Ovary (tissue), 7 donors: ENCODE measurements at regions not wholly inside any gene's neighbourhood (a gene's known extent, or its start where the extent isn't known, plus 50 kb on each side); places are given as distances from the start of the nearest gene placed in this dataset.

Source experiments
- DNase-seq, 5 donors: peaks; one replicate each; pipeline ENCODE4 v3.0.0-alpha.2; 2019 to 2020
- H3K27ac ChIP-seq, 2 donors: fragments of 200-600 bp; one replicate each; pipeline versions ENCODE4 v1.5.1 to v1.8.0; 2019 to 2022
- H3K27me3 ChIP-seq: fragments of 200-600 bp; one replicate; pipeline ENCODE4 v1.8.0; 2022
- H3K36me3 ChIP-seq: fragments of 200-600 bp; sonication (generic); one replicate; pipeline ENCODE4 v1.5.1; 2019
- H3K4me1 ChIP-seq: one replicate; pipeline ENCODE4 v1.8.1; 2013; ENCODE audit warnings: mild to moderate bottlenecking, moderate library complexity; ENCODE audit not compliant: insufficient read depth
- H3K4me3 ChIP-seq: fragments of 200-600 bp; sonication (generic); one replicate; pipeline ENCODE4 v1.5.1; 2017
- H3K9me3 ChIP-seq, 2 donors: fragments of 200-600 bp in 1 of 2; sonication (generic) in 1 of 2; one replicate each; pipeline versions ENCODE4 v1.5.1 to v1.8.1; 2013 to 2019; ENCODE audit warnings: mild to moderate bottlenecking in 1 of 2, moderate library complexity in 1 of 2
- CTCF ChIP-seq, 3 donors: fragments of 450-650 bp in 2 of 3; fragments of 200-600 bp in 1 of 3; IDR thresholded peaks; one replicate each; pipeline versions ENCODE4 v1.5.1 to v1.8.0; 2016 to 2022; ENCODE audit warnings: antibody characterized with exemption in 3 of 3, mild to moderate bottlenecking in 1 of 3
- EP300 ChIP-seq: sonication (generic); formaldehyde crosslinking; IDR thresholded peaks from one replicate; pipeline ENCODE4 v1.6.1; 2017; ENCODE audit warnings: antibody characterized with exemption
- POLR2A ChIP-seq: fragments of 450-650 bp; IDR thresholded peaks from one replicate; pipeline ENCODE4 v1.6.1; 2017; ENCODE audit warnings: antibody characterized with exemption, mild to moderate bottlenecking, moderate library complexity
- WGBS, 3 donors: extraction: QIAGEN DNeasy Blood & Tissue Kit in 1 of 3; methylation state at CpG; one replicate each; pipeline versions ENCODE4 v1.1.5 to v1.1.7; 2013 to 2017; 5-methylcytosine and 5-hydroxymethylcytosine counted together
- intact Hi-C, 4 donors: fragments of 100-400 bp; cut with DNase I; formaldehyde crosslinking; loops; one replicate each; pipeline versions ENCODE4 v1.11.0 to v1.15.1; 2022 to 2023
- donor health status: DM: no; HTN: no; CAD: no; lungs with moderate emphysema.
- donor health status: DM: no; HTN: no; CAD: no.
- donor health status: Bipolar disorder and iron deficiency.
- donor health status: DM: no; HTN: no; CAD: no.
- donor health status: DM: yes; HTN: yes; CAD: no.

GRCh38 chr2:4628998-4629501 lies 925.7 kb downstream of the DCDC2C start:
- TF ChIP-seq EP300 (no peak), CTCF (IDR thresholded peaks at IDR 0.05) (no peak), POLR2A (no peak)
- WGBS, 3 donors: 47 to 66% (median 61%) methylated on average over 6 of the region's 6 CpGs

GRCh38 chr2:4635289-4635688 lies 931.9 kb downstream of the DCDC2C start:
- intact Hi-C loops: no loop called here
- Histone ChIP-seq H3K36me3 (no peaks in the 10 kb centered on the region), H3K4me3 (no peak overlapping the region), H3K27me3 (no peaks in the 10 kb centered on the region), H3K9me3 (no peaks in the 10 kb centered on the region), H3K27ac (no peak overlapping the region), H3K4me1 (no peaks in the 10 kb centered on the region)
- TF ChIP-seq EP300: no peak
- TF ChIP-seq POLR2A: no peak
- no peak for TF ChIP-seq CTCF (IDR thresholded peaks at IDR 0.05)
- 19 to 23% (median 20%) methylated on average over 4 of the region's 4 CpGs for WGBS, 3 donors
- DNase-seq: no peak

More at GRCh38 chr2:4628998-4629501, 925.7 kb downstream of the DCDC2C start:
- DNase-seq: no peak
- H3K27me3 ChIP-seq: no peaks in the 10 kb centered on the region
- H3K9me3 ChIP-seq: no peaks in the 10 kb centered on the region
- H3K4me1 ChIP-seq: no peaks in the 10 kb centered on the region
- intact Hi-C loops: no loop called here
- no peak overlapping the region for H3K4me3 ChIP-seq
- no peak overlapping the region for H3K27ac ChIP-seq
- H3K36me3 ChIP-seq: no peaks in the 10 kb centered on the region

GRCh38 chr2:4653991-4654390 lies 950.6 kb downstream of the DCDC2C start:
- 91 to 97% (median 96%) methylated on average over 1 of the region's 1 CpG for WGBS, 3 donors
- DNase-seq: no peak
- Histone ChIP-seq H3K27ac (no peak overlapping the region), H3K9me3 (no peaks in the 10 kb centered on the region), H3K36me3 (no peaks in the 10 kb centered on the region), H3K4me1 (no peaks in the 10 kb centered on the region), H3K4me3 (no peak overlapping the region), H3K27me3 (no peaks in the 10 kb centered on the region)
- no peak for TF ChIP-seq POLR2A
- intact Hi-C loops: no loop called here

- no peaks in the 10 kb centered on the region for H3K9me3 ChIP-seq
- no peak overlapping the region for H3K27ac ChIP-seq
- 65 to 76% (median 76%) methylated on average over 3 of the region's 3 CpGs for WGBS, 3 donors
- no peaks in the 10 kb centered on the region for H3K27me3 ChIP-seq
- H3K4me1 ChIP-seq: no peaks in the 10 kb centered on the region
- intact Hi-C loops: no loop called here
- H3K4me3 ChIP-seq: no peak overlapping the region
- H3K36me3 ChIP-seq: no peaks in the 10 kb centered on the region
- TF ChIP-seq EP300 (no peak), CTCF (IDR thresholded peaks at IDR 0.05) (no peak), POLR2A (no peak)
- DNase-seq: no peak
These were observed 953.0 kb downstream of the DCDC2C start for GRCh38 chr2:4656326-4656725.

DNA sequence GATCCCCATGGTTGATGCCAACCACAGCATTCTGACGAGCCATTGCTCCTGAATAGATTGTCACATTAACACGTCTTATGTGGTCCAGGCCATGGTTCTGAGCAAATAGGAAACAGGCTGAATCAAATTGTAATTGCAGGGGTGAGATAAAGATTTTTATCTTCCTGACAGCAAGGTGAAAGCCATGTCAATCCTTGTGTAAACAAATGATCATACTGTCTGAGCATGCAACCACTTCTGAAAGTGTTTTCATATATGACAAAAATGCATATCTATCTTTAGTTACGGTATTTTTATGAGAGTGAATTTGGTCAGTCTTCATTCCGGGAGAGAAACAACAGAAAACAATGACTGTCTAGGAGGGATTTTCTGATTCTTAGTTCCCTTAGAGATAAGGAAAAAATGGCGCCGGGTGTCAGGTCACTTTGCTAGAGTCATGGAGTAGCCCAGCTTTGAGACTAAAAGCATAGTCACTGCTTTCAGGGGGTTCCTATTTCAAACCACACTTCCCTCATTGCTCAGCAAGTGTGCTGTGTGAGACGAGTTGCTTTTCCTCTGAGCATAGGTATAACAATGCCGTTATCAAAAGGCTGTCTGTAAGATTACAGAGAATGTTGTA lies 958.9 kb downstream of the DCDC2C start:
- H3K4me3 ChIP-seq: no peak overlapping the region
- intact Hi-C loops: no loop called here
- no peaks in the 10 kb centered on the region for H3K27me3 ChIP-seq
- no peaks in the 10 kb centered on the region for H3K36me3 ChIP-seq
- H3K27ac ChIP-seq: no peak overlapping the region
- TF ChIP-seq CTCF (IDR thresholded peaks at IDR 0.05): no peak
- no peak for TF ChIP-seq POLR2A
- TF ChIP-seq EP300: no peak
- no peaks in the 10 kb centered on the region for H3K4me1 ChIP-seq
- 67 to 76% (median 74%) methylated on average over 8 of the region's 8 CpGs for WGBS, 3 donors
- no peaks in the 10 kb centered on the region for H3K9me3 ChIP-seq
- no peak for DNase-seq
